Mesendoderm (in vitro differentiated cells): ENCODE measurements at regions not wholly inside any gene's neighbourhood (a gene's known extent, or its start where the extent isn't known, plus 50 kb on each side); places are given as distances from the start of the nearest gene placed in this dataset.

ENCODE experiments used
- DNase-seq: peaks from one replicate; pipeline ENCODE4 v3.0.0; 2013
- H2AK5ac ChIP-seq: 2 replicates; pipeline ENCODE4 v1.6.1; 2013; ENCODE audit warnings: low read length, inconsistent platforms
- H2BK120ac ChIP-seq: 2 replicates; pipeline ENCODE4 v1.6.1; 2013; ENCODE audit warnings: low read depth, mild to moderate bottlenecking, low read length, moderate library complexity, mixed read lengths
- H2BK15ac ChIP-seq: replicated peaks from 2 replicates; pipeline ENCODE4 v1.6.1; 2013; ENCODE audit warnings: low read depth, mild to moderate bottlenecking, moderate library complexity
- H2BK5ac ChIP-seq: 2 replicates; pipeline ENCODE4 v1.6.1; 2013; ENCODE audit warnings: low read length, inconsistent platforms
- H3K18ac ChIP-seq: 2 replicates; pipeline ENCODE4 v1.6.1; 2013; ENCODE audit warnings: mild to moderate bottlenecking, low read length, mixed read lengths
- H3K23ac ChIP-seq: one replicate; pipeline ENCODE4 v1.6.1; 2013; ENCODE audit warnings: low read length
- H3K27ac ChIP-seq: 2 replicates; pipeline ENCODE4 v1.5.1; 2013; ENCODE audit warnings: low read depth, mild to moderate bottlenecking, inconsistent platforms, low read length, moderate library complexity
- H3K27me3 ChIP-seq: 2 replicates; pipeline ENCODE4 v1.6.1; 2013; ENCODE audit warnings: low read length, control low read depth, mild to moderate bottlenecking, inconsistent platforms; ENCODE audit not compliant: insufficient read depth, poor library complexity
- H3K36me3 ChIP-seq: 2 replicates; pipeline ENCODE4 v1.6.1; 2013; ENCODE audit warnings: low read length, inconsistent platforms; ENCODE audit not compliant: control insufficient read depth, insufficient read depth
- H3K4ac ChIP-seq: one replicate; pipeline ENCODE4 v1.6.1; 2013; ENCODE audit warnings: low read depth, mild to moderate bottlenecking, low read length, moderate library complexity
- H3K4me1 ChIP-seq: 2 replicates; pipeline ENCODE4 v1.6.1; 2013; ENCODE audit warnings: low read depth, low read length, inconsistent platforms; ENCODE audit not compliant: control insufficient read depth
- H3K4me2 ChIP-seq: 2 replicates; pipeline ENCODE4 v1.6.1; 2013; ENCODE audit warnings: low read length
- H3K4me3 ChIP-seq: 2 replicates; pipeline ENCODE4 v1.5.1; 2013; ENCODE audit warnings: mild to moderate bottlenecking, low read length
- H3K56ac ChIP-seq: one replicate; pipeline ENCODE4 v1.6.1; 2013; ENCODE audit warnings: low read length
- H3K79me1 ChIP-seq: 2 replicates; pipeline ENCODE4 v1.6.1; 2013; ENCODE audit warnings: low read length, inconsistent platforms
- H3K79me2 ChIP-seq: 2 replicates; pipeline ENCODE4 v1.6.1; 2013; ENCODE audit warnings: mild to moderate bottlenecking, low read length; ENCODE audit not compliant: control insufficient read depth, insufficient read depth
- H3K9ac ChIP-seq: 2 replicates; pipeline ENCODE4 v1.6.1; 2013; ENCODE audit warnings: low read length, inconsistent platforms
- H4K5ac ChIP-seq: one replicate; pipeline ENCODE4 v1.6.1; 2013; ENCODE audit warnings: low read length
- H4K8ac ChIP-seq: one replicate; pipeline ENCODE4 v1.6.1; 2013; ENCODE audit warnings: low read depth, mild to moderate bottlenecking, control low read depth, low read length, moderate library complexity
- WGBS: extraction: QIAGEN DNeasy Blood & Tissue Kit; methylation state at CpG from one replicate; pipeline ENCODE4 v1.1.7; 2013; ENCODE audit warnings: low lambda C conversion rate, missing lambda C conversion rate; ENCODE audit not compliant: insufficient coverage; ENCODE audit errors: extremely low coverage; 5-methylcytosine and 5-hydroxymethylcytosine counted together

DNA sequence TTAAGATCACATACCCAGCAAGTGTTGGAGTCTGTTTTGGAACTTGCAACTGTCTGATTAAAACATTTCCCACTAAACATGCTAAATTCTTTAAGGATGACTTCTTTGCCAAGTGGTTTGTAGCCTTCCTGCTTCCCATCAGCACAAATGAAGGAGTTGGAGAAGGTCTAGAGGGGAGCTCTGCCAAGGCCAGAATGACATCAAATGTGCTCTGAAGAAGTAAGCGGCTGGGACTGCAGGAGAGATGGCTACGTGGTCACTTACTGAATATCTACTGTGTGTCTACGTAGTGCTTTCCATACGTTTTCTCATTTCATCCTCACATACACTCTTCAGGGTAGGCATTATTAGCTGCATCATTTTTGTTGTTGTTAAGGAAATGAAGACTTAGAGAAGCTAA, 135.7 kb upstream of the NLRP1 start:
- no peaks in the 10 kb centered on the region for H3K79me1 ChIP-seq
- H3K4me1 ChIP-seq, result no peaks in the 10 kb centered on the region
- H3K56ac ChIP-seq, result no peak overlapping the region
- WGBS, result no CpG with 5 or more reads among the region's 4 CpGs
- no peak overlapping the region for H3K23ac ChIP-seq
- no peak overlapping the region for H4K8ac ChIP-seq
- DNase-seq, result no peak
- no peak overlapping the region for H4K5ac ChIP-seq
- H2AK5ac ChIP-seq, result no peak overlapping the region
- no peak overlapping the region for H2BK5ac ChIP-seq
- H2BK15ac ChIP-seq, result no peak overlapping the region
- no peak overlapping the region for H3K4ac ChIP-seq
- no peak overlapping the region for H3K4me3 ChIP-seq
- H3K27me3 ChIP-seq, result no peaks in the 10 kb centered on the region
- H3K18ac ChIP-seq, result no peak overlapping the region
- no peak overlapping the region for H3K27ac ChIP-seq
- H3K36me3 ChIP-seq, result no peaks in the 10 kb centered on the region
- H3K9ac ChIP-seq, result no peak overlapping the region
- H3K4me2 ChIP-seq, result no peak overlapping the region
- H2BK120ac ChIP-seq, result no peak overlapping the region
- no peaks in the 10 kb centered on the region for H3K79me2 ChIP-seq

DNA sequence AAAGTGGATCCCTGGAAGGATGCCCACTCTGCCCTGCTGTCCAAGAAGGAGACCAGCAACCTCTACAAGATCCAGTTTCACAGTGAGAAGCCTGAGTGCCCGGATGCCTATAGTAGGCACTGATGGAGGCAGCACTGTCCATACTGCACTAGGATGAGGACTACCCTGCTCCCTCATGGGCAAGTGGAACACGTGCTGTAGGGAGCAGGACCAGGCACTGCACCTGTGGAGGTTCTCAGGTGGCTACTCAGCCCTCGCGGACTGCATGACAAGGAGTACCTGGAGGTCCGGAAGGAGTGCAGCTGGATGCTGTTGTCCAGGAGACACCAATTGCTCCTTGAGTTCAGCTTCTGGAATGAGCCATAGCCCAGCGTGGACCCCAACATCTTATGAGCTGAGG, 146.1 kb upstream of the NLRP1 start:
- Histone ChIP-seq H3K79me1 (no peaks in the 10 kb centered on the region), H3K9ac (no peak overlapping the region), H3K4ac (no peak overlapping the region), H3K36me3 (no peaks in the 10 kb centered on the region), H3K79me2 (no peaks in the 10 kb centered on the region), H2BK120ac (no peak overlapping the region), H3K4me3 (no peak overlapping the region), H2BK5ac (no peak overlapping the region), H2BK15ac (no peak overlapping the region), H3K4me2 (no peak overlapping the region), H3K4me1 (no peaks in the 10 kb centered on the region), H3K56ac (no peak overlapping the region), H3K27ac (no peak overlapping the region), H3K27me3 (no peaks in the 10 kb centered on the region), H3K18ac (no peak overlapping the region), H2AK5ac (no peak overlapping the region), H4K8ac (no peak overlapping the region), H4K5ac (no peak overlapping the region), H3K23ac (no peak overlapping the region)
- DNase-seq, result no peak
- no CpG with 5 or more reads among the region's 6 CpGs for WGBS

DNA sequence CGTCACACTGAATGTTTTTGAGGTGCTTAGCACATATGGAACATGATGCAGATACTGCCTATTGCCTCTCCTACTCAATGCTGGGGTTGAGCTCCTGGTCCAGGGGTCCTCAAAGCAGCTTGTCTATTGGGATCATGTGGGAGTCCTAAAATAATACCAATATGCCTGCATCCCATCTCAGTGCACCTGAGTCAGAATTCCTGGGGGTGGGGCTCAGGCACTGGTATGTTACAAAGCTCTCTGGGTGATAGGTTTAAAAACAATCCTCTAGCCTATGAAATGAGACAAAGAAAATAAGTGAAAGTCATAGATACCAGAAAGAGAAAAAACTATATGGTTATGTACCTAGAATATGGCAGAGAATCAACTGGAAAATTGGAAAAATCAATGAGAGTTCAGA, 156.6 kb upstream of the NLRP1 start:
- H3K4me2 ChIP-seq, result no peak overlapping the region
- no peak overlapping the region for H3K4me3 ChIP-seq
- no peaks in the 10 kb centered on the region for H3K4me1 ChIP-seq
- H2BK120ac ChIP-seq, result no peak overlapping the region
- no peaks in the 10 kb centered on the region for H3K79me1 ChIP-seq
- H3K27ac ChIP-seq, result no peak overlapping the region
- H3K23ac ChIP-seq, result no peak overlapping the region
- H3K36me3 ChIP-seq, result no peaks in the 10 kb centered on the region
- no peak overlapping the region for H2BK5ac ChIP-seq
- H4K5ac ChIP-seq, result no peak overlapping the region
- H3K9ac ChIP-seq, result no peak overlapping the region
- DNase-seq, result no peak
- WGBS, result no CpG with 5 or more reads among the region's 1 CpG
- H4K8ac ChIP-seq, result no peak overlapping the region
- no peak overlapping the region for H3K18ac ChIP-seq
- H3K79me2 ChIP-seq, result no peaks in the 10 kb centered on the region
- H3K56ac ChIP-seq, result no peak overlapping the region
- no peak overlapping the region for H2AK5ac ChIP-seq
- H2BK15ac ChIP-seq, result no peak overlapping the region
- H3K4ac ChIP-seq, result no peak overlapping the region
- no peaks in the 10 kb centered on the region for H3K27me3 ChIP-seq

DNA sequence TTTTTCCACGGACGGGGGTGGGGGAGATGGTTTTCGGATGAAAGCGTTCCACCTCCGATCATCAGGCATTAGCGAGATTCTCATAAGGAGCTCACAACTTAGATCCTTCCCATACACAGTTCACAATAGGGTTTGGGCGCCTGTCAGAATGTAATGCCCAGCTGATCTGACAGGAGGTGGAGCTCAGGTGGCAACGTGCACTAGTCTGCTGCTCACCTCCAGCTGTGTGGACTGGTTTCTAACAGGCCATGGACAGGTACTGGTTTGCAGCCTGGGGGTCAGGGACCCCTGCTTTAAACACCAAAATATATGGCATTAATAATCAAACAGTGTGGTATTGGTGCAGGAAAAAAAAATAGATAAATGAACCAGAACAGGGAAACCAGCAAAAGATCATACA, 157.5 kb upstream of the NLRP1 start:
- no peak for DNase-seq
- H4K8ac ChIP-seq, result no peak overlapping the region
- no peak overlapping the region for H3K23ac ChIP-seq
- H3K4me3 ChIP-seq, result no peak overlapping the region
- no peaks in the 10 kb centered on the region for H3K27me3 ChIP-seq
- no peak overlapping the region for H2BK5ac ChIP-seq
- no peak overlapping the region for H3K18ac ChIP-seq
- H3K9ac ChIP-seq, result no peak overlapping the region
- H3K4me2 ChIP-seq, result no peak overlapping the region
- no peak overlapping the region for H3K56ac ChIP-seq
- no peak overlapping the region for H3K4ac ChIP-seq
- no peak overlapping the region for H3K27ac ChIP-seq
- no peak overlapping the region for H2AK5ac ChIP-seq
- no peaks in the 10 kb centered on the region for H3K4me1 ChIP-seq
- no peaks in the 10 kb centered on the region for H3K79me2 ChIP-seq
- no peak overlapping the region for H4K5ac ChIP-seq
- H3K79me1 ChIP-seq, result no peaks in the 10 kb centered on the region
- H2BK15ac ChIP-seq, result no peak overlapping the region
- WGBS, result no CpG with 5 or more reads among the region's 8 CpGs
- H3K36me3 ChIP-seq, result no peaks in the 10 kb centered on the region
- no peak overlapping the region for H2BK120ac ChIP-seq

DNA sequence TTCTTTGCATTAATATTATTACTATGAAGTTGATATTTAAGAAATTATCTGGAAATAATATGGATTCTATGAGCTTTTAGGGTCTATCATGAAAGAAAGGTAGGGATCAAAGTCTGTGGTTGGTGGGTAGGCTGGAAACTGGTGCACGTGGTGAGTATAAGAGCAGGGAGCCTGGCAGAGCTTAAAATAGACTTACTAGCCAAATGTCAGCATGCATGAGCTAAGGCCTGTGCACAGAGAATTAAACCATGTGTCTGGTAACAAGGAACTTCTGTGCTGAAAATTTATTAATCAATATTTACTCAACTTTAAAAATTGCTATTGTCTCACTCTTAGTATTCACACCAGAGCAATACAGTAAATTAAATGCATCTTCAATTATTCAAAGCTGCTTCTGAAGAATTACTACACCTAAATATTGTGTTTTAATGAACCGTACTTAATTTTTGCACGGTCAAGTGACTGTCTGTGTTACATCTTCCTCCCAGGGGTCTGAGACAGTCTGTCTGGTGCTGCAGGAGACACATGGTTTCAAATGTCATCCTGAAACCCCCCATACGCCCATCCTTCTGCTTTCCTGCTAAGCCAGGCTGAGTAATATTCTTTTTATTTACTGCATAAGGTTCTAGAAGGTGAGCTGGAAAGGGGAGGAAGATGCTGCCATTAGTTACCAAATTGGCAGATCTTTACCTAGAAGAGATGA, 161.0 kb upstream of the NLRP1 start:
- Histone ChIP-seq H3K9ac (no peak overlapping the region), H2BK5ac (no peak overlapping the region), H3K4me3 (no peak overlapping the region), H2AK5ac (no peak overlapping the region), H3K36me3 (no peaks in the 10 kb centered on the region), H3K79me1 (no peaks in the 10 kb centered on the region), H3K23ac (no peak overlapping the region), H3K18ac (no peak overlapping the region), H4K8ac (no peak overlapping the region), H2BK120ac (no peak overlapping the region), H3K4ac (no peak overlapping the region), H3K56ac (no peak overlapping the region), H3K27me3 (no peaks in the 10 kb centered on the region), H3K4me1 (no peaks in the 10 kb centered on the region), H3K4me2 (no peak overlapping the region), H2BK15ac (no peak overlapping the region), H3K27ac (no peak overlapping the region), H4K5ac (no peak overlapping the region), H3K79me2 (no peaks in the 10 kb centered on the region)
- WGBS, result no CpG with 5 or more reads among the region's 4 CpGs
- DNase-seq, result no peak

- Histone ChIP-seq H3K36me3 (no peaks in the 10 kb centered on the region), H2AK5ac (no peak overlapping the region), H2BK5ac (no peak overlapping the region), H3K27me3 (no peaks in the 10 kb centered on the region), H3K23ac (no peak overlapping the region), H3K79me2 (no peaks in the 10 kb centered on the region), H3K4me2 (no peak overlapping the region), H3K4ac (no peak overlapping the region), H3K27ac (no peak overlapping the region), H4K8ac (no peak overlapping the region), H4K5ac (no peak overlapping the region), H3K79me1 (no peaks in the 10 kb centered on the region), H2BK15ac (no peak overlapping the region), H3K56ac (no peak overlapping the region), H3K4me3 (no peak overlapping the region), H3K4me1 (no peaks in the 10 kb centered on the region), H3K9ac (no peak overlapping the region), H2BK120ac (no peak overlapping the region), H3K18ac (no peak overlapping the region)
- DNase-seq, result no peak
- no CpG with 5 or more reads among the region's 3 CpGs for WGBS
These were observed 163.0 kb upstream of the NLRP1 start for GRCh38 chr17:5747276-5747675.
